Stimulated activated CD4-positive, alpha-beta T cell treated with anti-CD3 and anti-CD28 coated beads, Interleukin-2, amount 100 ng/mL, for 24 hours (primary cell): ENCODE measurements at regions not wholly inside any gene's neighbourhood (a gene's known extent, or its start where the extent isn't known, plus 50 kb on each side); places are given as distances from the start of the nearest gene placed in this dataset.
"Not testable (repeated sequence)": the region's sequence is repeated elsewhere in the genome, so short reads cannot be mapped to it uniquely, and the experiment has no call there.

ENCODE experiments used
- DNase-seq, 2 donors: peaks; one replicate each; pipeline ENCODE4 v3.0.0-alpha.2; 2020

DNA sequence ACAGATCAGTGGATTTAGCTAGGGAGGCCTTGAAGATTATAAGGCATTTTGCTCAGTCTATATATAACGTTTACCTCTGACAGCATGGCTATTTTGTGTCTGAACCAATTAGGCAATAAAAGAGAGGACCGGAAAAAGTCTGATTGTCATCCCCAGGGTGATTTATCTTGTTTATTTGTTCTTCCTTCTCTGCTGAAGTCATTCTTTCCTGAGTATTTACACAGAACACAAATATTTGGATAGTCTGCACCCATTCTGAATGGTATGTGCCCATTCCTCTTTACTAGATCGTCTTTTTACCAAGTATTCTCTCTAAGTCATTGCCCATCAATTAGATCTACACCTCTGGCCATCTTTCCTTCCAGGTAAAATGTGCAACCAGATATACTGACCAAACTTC is 1602.9 kb downstream of the KCNT2 start:
- no peak for DNase-seq

DNA sequence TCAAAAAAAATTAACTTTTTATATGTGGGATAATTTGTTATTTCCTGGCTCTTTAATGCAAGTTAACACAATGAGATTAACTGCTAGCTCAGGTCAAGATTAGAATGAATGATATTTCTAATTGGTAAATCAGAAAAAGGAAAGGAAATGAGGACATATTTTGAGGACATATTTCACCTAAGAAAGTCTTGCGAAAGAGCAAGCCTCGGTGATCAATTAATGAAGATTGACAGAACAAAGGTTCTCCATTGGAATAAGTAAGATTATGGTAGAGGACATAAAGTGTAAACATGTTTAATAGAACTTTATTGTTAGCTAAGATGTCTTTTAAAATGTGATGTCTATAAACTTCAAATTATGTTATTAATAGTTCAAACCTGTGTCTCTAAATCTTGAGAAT is 1617.8 kb downstream of the KCNT2 start:
- no peak for DNase-seq

DNA sequence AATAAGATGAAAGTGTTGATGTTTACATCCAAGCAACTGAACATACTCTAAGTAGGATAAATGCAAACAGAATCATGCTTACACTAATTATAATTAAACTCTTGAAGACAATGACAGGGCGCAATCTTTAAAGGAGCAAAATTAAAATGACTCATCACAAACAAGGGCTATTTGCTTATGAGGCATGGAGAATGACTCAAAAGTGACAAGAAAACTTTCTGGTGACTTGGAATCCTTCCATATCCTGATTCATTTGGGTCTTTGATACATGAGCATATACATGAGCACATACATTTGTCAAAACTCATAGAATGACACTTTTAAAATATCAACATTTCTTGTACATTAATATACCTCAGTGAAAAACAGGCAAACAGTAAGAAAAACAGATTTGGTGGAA is 1632.3 kb downstream of the KCNT2 start:
- no peak for DNase-seq

DNA sequence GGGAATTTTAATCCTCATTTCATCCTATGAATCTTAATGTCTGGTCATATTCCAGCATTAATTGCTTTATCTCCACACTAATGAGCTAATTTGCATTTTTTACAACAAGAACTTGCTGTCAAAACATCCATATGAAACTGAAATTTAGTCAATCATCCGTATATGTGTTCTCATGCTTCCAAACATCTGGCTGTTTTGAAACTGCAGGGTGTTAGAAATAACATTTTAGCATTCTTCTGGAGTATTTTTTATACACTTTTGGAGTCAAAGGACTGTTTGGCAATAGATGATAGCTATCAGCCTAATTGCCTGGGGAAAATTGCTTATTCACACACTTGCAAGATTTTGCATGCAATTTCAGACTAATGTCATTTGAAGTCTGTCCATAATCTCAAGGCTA is 1639.3 kb downstream of the KCNT2 start:
- DNase-seq: no peak

DNA sequence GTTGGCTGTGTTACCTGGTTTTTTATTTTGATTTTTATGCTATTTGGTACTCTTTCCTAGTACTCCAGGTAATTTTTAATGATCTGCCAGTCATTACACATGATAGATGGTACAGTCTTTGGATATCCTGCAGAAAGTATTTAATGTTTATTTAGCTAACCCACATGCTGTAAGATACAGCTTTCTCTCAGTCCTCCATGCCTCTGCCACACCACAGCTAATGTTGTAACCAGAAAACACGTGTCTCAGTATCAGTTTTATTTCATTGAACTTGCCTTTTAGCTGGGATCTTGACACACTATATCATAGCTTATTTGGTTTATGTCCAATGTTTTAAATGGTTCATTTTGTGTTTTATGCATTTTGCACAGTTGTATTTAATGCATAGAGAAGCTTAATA is 1648.4 kb downstream of the KCNT2 start:
- DNase-seq: no peak

DNA sequence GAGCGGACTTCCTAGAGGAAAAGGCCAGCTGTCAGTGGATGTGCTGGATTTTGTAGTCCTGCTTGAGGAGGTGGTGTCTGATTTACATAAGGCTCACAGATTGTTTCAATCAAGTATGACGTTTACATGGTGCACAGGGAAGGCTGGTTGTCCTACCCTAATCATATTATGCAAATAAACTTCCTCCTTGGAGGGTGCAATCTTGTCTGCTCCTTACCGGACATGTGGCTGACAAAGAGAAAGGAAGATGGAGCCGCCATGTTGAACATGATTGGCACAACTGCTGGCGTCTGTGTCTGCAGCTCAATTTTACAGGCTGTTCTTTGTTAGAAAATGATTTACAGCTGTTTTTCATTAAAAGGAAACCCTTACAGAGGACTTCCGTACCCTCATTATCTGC is 1656.1 kb downstream of the KCNT2 start:
- no peak for DNase-seq

DNA sequence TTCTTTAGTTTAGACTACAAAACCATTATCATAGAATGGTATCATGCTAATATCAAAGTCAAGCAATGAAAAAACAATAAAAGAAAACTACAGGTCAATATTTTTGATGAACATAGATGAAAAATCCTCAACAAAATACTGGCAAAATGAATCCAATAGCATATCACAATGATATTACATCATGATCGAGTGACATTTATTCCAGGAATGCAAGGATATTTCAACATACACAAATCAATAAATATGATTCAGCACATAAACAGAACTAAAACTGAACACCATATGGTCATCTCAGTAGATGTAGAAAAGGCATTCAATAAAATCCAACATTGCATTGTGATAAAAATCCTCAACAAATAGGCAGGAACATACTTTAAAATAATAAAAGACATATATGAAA is 1657.7 kb downstream of the KCNT2 start:
- DNase-seq: no peak

DNA sequence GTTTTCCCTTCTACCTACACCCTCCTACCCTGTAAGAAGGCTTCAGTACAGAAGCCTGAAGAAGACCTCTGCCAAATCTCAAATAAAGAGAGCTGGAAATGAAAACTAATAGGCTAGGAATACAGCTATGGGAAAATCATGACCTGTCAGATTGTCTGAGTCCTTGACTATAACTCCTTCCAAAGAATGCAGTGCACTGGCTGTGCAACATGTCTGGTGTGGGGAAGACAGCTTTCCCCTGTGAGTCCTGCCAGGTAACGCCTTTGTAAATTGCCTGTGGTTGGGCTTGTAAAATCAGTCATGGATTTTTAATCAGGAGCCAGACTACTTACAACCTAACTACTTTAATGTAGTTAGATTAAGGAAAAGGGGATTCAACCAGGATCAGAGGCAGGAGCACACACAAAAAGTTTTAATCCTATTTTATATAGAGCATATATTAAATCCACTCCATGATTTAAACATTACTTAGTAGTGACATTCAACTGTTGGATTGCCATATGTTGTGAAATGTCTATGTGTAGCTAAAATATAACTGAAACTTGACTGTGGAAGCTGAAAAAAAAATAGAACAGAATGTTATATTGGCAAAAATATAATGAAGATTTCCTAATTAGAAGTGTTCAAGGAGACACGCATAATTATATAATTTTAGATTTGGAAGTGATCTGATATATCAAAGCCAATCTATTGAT is 1667.8 kb downstream of the KCNT2 start:
- DNase-seq: no peak

DNA sequence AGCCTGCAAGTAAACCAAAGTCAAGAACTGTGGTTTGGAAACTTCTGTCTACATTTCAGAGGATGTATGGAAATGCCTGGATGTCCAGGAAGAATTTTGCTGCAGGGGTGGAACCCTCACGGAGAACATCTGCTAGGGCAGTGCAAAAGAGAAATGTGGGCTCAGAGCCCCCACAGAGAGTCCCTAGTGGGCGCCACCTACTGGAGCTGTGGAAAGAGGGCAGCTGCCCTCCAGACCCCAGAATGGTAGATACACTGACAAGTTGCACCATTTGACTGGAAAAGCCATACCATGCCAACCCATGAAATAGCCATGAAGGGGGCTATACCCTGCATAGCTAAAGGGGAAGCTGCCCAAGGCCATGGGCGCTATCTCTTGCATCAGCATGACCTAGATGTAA is 1672.4 kb downstream of the KCNT2 start:
- no peak for DNase-seq

DNA sequence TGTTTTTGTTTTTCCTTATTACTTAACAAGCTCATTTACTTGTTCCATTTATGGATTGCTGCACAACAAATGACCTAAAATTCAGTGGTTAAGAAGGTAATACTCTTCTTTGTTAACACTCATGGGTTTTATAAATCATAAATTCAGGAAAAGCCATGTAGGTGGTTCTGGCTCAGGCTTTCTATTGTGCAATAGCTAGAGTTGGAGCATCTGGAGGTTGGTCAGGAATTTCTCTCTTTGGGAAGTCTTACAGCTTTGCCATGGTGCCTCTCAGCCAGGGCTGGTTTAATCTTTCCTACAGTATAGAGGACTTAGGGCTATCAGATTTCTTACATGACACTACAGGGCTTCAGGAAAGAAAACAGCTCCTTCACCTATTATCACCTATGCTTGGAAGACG is 1677.1 kb downstream of the KCNT2 start:
- no peak for DNase-seq

DNA sequence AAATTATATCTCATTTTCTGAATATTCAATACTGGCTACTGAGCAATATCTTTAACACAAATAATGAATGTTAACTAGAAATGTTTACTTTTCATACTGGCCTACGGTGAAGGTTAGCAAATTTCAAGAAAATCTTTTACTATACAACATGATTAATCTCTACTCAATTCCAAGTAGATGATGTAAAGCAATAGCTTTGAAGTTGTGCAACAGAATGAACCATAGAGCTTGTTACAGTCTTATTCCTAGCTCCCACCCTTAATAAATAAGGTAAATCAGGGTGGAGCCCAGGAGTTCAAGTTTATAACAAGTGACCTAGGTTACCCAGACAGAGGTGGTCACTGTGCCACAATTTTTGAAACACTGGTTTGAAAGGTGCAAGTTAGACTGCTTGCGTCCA is 1678.1 kb downstream of the KCNT2 start:
- no peak for DNase-seq

DNA sequence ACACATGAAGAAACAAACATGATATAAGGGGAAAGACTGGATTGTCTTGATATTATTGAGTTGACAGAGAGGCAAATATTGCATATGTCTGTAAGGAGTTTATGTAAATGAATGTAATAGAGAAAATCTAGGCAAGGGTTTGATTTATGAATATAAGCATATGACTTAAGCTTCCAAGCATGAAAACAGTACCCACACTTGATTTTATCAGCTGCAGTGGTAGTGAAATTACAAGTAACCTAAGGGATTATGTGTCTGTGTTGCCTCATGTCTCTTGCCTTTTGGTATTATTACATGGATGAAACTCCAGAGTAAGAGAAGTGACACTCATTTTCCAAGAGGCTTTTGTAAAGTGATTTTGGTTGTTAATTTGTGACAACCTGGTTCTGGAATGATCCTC is 1678.9 kb downstream of the KCNT2 start:
- DNase-seq: no peak

DNA sequence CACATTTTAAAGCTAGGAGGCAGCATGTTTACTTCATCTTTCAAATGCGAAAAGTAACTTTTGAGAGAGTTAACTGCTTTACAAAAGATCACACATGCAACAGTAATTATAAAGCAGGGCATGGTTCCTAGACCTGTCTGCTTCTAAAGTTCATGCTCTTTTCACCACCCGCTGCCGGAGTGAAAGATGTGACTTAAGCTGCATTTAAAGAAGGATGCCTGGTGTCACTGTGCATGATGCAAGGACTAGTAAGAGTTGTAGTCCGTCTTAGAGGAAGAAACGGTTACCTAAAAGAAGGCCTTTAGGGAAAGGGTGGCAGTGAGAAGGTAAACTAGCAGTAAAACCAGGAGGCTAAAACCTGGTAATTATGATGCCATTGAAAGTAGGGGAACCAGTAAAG is 1689.1 kb downstream of the KCNT2 start:
- no peak for DNase-seq

DNA sequence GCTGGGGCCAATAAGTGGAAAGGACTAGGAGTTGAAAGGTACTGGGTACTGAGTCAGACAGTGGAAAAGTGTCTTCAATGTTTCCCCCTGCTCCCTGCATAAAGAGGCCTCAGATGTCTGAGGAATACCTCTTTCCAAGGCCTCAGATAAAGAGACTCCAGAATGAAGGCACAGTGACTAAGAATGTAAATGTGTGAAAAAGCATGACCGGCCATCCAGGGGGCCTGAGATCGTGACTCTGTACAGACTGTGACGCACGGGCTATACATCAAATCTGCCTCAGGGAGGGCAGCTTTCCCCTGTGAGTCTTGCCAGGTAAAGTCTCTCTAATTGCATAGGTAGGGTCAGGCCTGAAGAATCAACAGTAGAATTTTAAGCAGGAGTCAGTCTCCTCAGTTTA is 1690.5 kb downstream of the KCNT2 start:
- DNase-seq: no peak

DNA sequence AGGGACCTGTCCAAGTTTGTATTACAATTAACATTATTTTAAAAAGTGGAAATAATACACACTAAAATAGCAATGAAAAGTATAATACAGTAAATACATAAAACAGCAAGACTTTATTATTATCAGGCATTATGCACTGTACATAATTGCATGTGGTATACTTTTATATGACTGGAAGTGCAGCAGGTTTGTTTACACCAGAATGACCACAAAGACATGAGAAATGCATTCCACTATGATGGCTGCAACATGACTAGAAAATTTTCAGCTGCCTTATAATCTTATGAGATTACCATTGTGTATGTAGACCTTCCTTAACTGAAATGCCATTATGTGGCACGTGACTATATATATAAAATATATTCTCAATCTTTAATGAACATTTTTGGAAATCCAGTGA is 1699.6 kb downstream of the KCNT2 start:
- no peak for DNase-seq

DNA sequence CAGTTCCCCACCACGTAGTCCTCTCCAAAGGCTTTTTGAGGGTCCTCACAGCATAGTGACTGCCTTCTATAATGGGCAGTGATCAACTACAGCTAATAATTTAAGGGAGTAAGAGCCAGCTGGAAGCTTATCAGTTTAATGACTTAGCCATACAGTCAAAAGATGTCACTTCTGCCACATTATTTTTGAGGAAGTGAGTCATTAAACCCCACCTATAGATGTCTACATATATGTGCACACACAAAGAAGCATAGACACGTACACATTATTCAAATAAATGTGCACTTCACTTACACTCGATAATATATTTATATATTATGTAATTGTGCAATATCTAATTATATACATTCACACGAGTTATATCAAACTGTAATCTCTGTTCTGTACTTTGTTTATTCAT is 1704.7 kb downstream of the KCNT2 start:
- no peak for DNase-seq

DNA sequence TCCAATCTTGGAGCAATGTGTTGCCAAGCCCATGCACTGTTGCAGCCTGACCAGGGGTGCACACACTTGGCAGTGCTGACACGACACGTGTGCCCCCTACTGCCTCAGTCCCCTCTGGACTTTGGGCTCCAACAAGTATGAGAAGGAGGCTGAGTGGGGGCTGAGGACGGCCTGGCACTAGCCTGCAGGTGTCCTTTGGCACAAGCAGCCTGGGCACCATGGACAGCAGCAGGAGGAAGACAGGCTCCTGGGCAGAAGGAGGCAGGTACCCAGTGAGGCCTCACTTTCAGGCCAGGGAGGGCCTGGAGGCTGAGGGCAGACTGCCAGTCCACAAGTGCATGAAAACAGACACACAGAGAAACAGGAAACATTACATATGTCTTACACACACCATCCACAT is 1702.9 kb upstream of the B3GALT2 start:
- DNase-seq: no peak

DNA sequence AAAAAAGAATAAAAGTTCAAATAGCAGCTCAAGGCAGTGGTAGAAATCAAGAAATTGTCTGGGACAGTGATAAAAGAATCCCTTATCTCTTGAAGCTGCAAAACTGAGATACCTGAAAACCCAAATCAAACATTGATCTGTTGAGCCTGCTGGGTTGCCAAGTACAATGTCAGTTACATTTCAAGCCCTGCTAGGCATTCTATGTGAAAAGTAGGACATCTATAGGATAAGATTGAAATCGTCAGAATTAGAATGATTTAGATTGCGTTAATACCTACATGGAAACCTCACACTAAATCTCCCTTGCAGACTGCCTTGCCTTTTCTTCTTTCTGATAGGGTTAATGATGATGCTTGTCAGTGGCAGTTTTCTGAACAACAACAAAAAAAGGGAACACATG is 1684.4 kb upstream of the B3GALT2 start:
- no peak for DNase-seq

DNA sequence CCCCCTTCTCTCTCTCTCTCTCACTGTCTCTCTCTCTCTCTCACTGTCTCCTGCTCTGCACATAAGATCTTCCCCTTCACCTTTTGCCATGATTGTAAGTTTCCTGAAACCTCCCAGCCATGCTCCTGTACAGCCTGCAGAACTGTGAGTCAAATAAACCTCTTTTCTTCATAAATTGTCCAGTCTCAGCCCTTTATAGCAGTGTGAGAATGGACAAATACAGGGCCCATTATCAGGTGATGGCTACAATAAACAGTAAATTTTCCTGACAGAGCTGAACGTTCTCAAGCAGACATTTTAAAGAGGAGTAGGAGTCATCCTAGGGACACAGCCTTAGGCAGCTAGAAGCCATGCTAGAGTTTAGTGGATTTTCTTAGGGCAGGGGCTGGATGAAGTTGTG is 1679.7 kb upstream of the B3GALT2 start:
- DNase-seq: no peak

DNA sequence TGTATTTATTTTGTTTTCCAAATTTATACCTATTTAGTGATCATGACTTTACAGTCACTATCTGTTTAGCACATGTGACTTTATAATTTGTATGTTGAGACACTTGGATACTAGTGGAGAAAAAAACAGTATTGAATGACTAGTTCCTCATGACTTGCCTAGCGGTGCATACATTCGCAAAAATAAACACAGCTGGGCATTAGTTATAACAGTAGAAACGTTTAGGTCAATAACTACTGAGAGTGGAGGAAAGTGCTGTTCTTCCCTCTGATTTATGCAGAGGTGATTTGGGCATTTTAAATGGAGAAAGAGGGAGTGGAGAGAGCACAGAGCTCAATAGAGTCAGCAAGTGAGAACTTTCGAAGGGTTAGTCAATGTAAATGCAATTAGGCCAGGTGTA is 1679.0 kb upstream of the B3GALT2 start:
- no peak for DNase-seq

DNA sequence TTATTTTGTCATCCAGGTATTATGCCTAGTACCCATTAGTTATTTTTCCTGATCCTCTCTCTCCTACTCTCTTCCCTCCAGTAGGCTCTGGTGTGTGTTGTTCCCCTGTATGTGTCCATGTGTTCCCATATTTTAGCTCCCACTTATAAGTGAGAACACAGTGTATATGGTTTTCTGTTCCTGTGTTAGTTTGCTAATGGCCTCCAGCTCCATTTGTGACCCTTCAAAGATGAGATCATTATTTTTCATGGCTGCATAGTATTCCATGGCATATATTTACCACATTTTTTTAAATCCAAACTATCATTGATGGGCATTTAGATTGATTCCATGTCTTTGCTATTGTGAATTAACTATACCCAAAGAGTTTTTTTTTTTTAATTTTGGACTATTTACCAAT is 1675.7 kb upstream of the B3GALT2 start:
- no peak for DNase-seq

DNA sequence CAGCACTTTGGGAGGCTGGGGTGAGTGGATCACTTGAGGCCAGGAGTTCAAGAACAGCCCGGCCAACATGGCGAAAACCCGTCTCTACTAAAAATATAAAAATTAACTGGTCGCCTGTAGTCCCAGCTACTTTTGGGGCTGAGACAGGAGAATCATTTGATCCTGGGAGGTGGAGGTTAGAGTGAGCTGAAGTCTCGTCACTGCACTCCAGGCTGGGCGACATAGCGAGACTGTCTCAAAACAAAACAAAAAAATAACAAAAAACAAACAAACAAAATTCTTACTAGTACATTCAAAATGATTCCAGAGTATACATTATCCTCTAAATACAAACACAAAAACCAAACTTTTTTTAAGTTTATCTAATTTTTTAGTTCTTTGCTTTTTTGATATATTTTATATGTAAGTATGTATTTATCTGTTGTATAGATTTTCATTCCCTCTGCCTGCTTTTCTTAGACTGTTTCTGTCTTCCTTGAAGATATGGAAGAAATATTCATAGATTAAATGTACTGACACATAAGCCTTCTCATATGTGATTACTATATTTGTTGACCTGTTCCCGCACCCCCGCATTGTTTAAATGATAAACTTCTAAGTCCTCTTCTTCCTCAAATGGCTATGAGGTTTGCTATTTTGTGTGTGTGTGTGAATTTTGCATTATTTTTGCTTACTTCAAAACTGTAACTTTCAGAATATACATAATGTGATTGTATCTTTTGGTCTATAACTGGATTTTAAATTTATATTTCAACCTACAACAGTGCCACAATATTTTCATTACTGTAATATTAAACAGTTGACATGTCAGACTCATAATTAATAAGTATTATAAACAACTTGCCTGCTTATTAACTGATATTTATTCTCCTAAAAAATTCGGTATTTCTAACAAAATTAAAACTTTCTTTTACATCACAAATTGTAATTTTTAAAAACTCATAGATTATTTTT is 1674.1 kb upstream of the B3GALT2 start:
- DNase-seq: no peak

DNA sequence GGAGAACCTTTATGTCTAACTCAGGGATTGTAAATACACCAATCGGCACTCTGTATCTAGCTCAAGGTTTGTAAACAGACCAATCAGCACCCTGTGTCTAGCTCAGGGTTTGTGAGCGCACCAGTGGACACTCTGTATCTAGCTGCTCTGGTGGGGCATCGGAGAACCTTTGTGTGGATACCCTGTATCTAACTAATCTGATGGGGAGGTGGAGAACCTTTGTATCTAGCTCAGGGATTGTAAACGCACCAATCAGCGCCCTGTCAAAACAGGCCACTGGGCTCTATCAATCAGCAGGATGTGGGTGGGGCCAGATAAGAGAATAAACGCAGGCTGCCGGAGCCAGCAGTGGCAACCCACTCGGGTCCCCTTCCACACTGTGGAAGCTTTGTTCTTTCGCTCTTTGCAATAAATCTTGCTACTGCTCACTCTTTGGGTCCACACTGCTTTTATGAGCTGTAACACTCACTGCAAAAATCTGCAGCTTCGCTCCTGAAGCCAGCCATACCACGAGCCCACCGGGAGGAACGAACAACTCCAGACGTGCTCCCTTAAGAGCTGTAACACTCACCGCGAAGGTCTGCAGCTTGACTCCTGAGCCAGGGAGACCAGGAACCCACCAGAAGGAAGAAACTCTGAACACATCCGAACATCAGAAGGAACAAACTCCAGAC is 1673.2 kb upstream of the B3GALT2 start:
- not testable (repeated sequence) for DNase-seq
